HUES48 (cell line): ENCODE measurements at regions not wholly inside any gene's neighbourhood (a gene's known extent, or its start where the extent isn't known, plus 50 kb on each side); places are given as distances from the start of the nearest gene placed in this dataset.
"Not testable (repeated sequence)": the region's sequence is repeated elsewhere in the genome, so short reads cannot be mapped to it uniquely, and the experiment has no call there.

Experiments
- H3K27ac ChIP-seq: one replicate; pipeline ENCODE4 v1.7.0; 2013; ENCODE audit warnings: low read depth, low read length, inconsistent platforms
- H3K27me3 ChIP-seq: 2 replicates; pipeline ENCODE4 v1.6.1; 2013; ENCODE audit warnings: mild to moderate bottlenecking, low read length; ENCODE audit not compliant: control insufficient read depth, insufficient read depth
- H3K36me3 ChIP-seq: 2 replicates; pipeline ENCODE4 v1.6.1; 2013; ENCODE audit warnings: low read length; ENCODE audit not compliant: control insufficient read depth, insufficient read depth
- H3K4me1 ChIP-seq: 2 replicates; pipeline ENCODE4 v1.6.1; 2013; ENCODE audit warnings: mild to moderate bottlenecking, low read length; ENCODE audit not compliant: control insufficient read depth, insufficient read depth
- H3K4me3 ChIP-seq: 2 replicates; pipeline ENCODE4 v1.5.1; 2013; ENCODE audit warnings: mild to moderate bottlenecking, low read depth, low read length
- H3K9ac ChIP-seq: 2 replicates; pipeline ENCODE4 v1.6.1; 2013; ENCODE audit warnings: mild to moderate bottlenecking, low read depth, low read length, moderate library complexity
- H3K9me3 ChIP-seq: 2 replicates; pipeline ENCODE4 v1.6.1; 2013; ENCODE audit warnings: low read length; ENCODE audit not compliant: control insufficient read depth, insufficient read depth

DNA sequence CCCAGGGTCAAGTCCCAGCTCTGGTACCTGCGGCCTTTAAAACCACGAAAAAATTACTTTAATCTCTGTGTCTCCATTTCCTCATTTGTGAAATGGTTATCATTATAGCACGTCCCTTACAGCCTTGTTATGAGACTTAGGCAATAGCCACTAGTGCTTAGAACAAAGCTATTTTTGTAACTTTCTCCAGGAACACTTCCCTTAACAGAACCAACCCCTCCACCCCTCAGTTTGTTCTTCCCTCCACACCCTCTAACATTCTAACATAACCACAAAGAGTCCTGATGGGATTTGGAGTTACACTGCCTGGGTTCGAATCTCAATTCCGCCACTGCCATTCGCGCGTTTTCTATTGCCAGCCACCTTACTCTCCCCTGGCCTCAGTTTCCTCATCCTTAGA is 2777.4 kb upstream of the TPTE start:
- not testable (repeated sequence) for H3K27me3 ChIP-seq, H3K4me1 ChIP-seq, H3K9ac ChIP-seq, H3K4me3 ChIP-seq, H3K9me3 ChIP-seq, H3K27ac ChIP-seq, H3K36me3 ChIP-seq

DNA sequence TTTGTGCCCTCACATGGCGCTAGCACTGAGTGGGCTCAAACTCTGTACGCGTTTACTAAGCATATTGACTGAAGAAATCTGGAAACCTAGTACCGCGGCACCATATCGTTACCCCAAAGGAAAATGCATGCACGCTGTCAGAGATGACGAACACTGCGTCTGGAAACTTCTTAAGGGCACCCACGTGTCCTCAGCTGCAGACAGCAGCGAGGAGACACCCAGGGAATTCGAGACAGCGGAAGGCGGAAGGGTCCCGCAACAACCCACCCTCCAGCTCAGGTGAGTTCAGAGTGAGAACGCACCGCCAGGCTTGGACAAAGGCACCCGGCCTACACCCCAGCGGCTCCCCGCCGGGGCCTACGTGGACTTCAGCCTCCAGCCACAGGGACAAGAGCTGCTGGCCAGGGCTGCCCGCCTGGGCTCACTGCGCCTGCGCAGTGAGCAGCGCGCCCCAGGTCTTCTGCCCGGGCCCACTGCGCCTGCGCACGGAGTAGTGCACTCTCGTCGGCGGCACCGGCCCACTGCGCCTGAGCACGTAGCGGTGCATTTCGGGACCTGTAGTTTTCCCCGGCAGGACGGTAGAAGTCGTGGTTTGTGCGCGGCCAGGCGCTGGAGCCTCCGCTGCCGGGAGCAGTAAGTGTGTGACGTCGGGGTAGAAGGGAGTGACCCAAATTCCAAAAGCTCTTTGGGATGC is 2776.8 kb upstream of the TPTE start:
- H3K9ac ChIP-seq, H3K27ac ChIP-seq, H3K36me3 ChIP-seq, H3K4me3 ChIP-seq, H3K9me3 ChIP-seq, H3K27me3 ChIP-seq, H3K4me1 ChIP-seq: not testable (repeated sequence)

DNA sequence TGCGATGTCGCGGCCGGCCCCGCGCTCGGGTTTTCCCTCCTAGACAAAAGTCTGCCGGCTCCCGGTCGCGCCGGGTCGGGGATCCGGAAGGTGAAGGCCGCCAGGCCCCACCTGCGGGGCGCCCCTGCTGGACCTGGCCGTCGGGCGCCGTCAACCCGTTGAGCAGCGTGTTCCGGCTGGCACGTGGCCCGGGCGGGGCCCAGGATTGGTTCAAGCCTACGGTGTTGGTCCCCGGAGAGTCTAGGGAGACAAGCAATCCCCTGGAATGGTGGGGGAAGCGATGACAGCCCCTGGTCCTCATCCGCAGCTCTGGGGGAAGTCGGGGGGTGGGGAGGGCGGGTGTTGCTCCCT is 2776.3 kb upstream of the TPTE start:
- not testable (repeated sequence) for H3K36me3 ChIP-seq, H3K9ac ChIP-seq

DNA sequence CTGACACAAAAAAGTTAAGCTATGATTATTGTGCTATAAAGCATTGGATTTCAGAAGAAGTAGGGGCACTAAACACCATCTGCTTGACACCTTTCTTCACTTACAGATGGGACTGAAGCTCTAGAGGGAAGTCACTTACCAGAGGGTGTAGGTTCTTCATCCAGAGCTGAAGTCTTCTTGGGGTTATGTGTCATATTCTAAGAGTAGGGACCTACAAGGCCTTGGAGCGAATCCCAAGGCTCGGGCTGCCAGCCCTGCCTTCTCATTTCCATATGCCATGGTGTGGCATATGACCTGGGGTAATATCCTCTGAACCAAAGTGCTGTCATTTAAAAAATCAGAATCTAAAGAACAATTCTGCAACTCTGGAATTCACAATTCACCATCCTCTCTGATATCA is 2773.4 kb upstream of the TPTE start:
- H3K27me3 ChIP-seq, H3K4me3 ChIP-seq, H3K9me3 ChIP-seq, H3K27ac ChIP-seq, H3K4me1 ChIP-seq, H3K36me3 ChIP-seq, H3K9ac ChIP-seq: not testable (repeated sequence)

More for the DNA sequence above, 2776.3 kb upstream of the TPTE start:
- not testable (repeated sequence) for H3K9me3 ChIP-seq, H3K4me1 ChIP-seq, H3K4me3 ChIP-seq, H3K27ac ChIP-seq, H3K27me3 ChIP-seq

DNA sequence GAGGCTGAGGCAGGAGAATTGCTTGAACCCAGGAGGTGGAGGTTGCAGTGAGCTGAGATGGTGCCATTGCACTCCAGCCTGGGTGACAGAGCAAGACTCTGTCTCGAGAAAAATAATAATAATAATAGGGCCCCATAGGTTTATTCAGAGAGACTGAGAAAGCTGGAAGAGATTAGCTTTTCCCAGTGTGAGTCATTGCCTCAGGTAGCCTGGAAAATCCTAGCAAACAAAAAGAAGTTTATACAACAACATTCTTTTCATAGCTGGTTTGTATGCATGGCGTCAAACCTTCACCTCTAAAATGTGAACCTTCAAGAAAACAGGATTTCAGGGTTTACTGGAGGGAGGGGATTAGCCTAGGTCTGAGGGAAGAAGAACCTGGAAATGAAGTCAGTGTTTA is 2768.8 kb upstream of the TPTE start:
- H3K9me3 ChIP-seq, H3K4me1 ChIP-seq, H3K27me3 ChIP-seq, H3K9ac ChIP-seq, H3K4me3 ChIP-seq, H3K27ac ChIP-seq, H3K36me3 ChIP-seq: not testable (repeated sequence)

DNA sequence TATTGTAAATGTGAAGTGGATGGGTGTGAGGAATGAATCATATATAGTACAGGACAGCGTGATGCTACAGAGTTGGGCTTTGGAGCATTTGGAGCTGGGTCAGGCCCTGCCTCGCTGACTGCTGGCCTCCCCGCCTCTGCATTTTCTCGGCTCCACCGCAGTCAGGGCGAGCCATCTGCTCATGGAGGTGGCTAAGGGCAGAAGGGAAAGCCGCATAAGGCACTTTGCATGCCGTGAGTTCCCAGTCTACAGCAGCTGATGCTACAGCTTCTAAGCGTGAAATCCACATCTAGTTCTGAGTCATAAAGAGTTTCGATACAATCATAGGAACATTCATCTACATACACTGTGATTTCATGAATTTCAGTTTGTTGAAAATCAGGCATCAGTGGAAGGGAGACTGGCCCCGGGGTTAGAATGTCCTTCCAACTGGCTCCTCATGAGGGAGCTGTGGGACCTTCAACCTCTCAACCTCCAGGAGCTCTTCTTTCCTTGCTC is 2768.0 kb upstream of the TPTE start:
- not testable (repeated sequence) for H3K4me3 ChIP-seq, H3K4me1 ChIP-seq
- peak overlapping the region; percentile 42 for H3K27ac ChIP-seq

DNA sequence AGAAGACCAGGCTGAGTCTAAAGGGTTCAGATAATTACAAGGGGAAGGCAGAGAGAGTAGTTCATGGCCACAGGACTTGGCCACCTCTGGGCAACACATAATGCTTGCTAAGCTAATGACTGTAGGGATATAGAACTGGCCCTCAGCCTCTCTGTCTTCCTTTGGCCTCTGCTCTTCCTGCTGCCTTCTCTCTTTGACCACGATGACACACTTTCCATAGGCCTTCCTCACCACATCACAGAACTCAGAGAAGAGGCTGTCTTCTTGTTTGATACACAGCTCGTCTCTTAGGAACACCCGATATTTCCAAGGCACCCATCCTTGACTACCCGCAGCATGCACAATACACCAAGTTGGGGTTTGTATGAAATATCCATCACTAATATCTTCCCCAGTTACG is 2751.4 kb upstream of the TPTE start:
- H3K27ac ChIP-seq, H3K9ac ChIP-seq, H3K4me3 ChIP-seq, H3K4me1 ChIP-seq, H3K9me3 ChIP-seq, H3K36me3 ChIP-seq, H3K27me3 ChIP-seq: not testable (repeated sequence)

More for the DNA sequence above, 2768.0 kb upstream of the TPTE start:
- H3K36me3 ChIP-seq, H3K27me3 ChIP-seq, H3K9me3 ChIP-seq, H3K9ac ChIP-seq: not testable (repeated sequence)

DNA sequence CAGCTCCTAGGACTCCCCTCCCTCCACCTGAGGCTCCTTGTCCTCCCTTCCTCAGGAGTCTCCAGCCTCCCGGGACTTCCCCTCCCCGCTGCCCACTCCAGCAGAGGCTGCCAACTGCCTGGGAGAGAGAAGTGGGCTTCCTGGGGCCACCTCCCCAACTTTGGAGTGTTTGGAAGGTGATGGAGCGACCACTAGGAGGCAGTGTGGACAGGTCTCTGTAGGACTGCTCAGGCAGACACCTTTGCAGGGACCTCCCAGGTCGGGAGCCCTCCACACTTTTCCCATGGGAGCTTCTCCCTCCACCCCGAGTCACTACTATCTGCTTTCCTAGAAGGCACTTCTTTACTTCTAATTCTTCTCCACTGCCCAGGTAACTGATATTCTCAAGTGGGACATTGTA is 2747.2 kb upstream of the TPTE start:
- not testable (repeated sequence) for H3K4me3 ChIP-seq, H3K36me3 ChIP-seq, H3K9me3 ChIP-seq, H3K27ac ChIP-seq, H3K27me3 ChIP-seq, H3K4me1 ChIP-seq, H3K9ac ChIP-seq

DNA sequence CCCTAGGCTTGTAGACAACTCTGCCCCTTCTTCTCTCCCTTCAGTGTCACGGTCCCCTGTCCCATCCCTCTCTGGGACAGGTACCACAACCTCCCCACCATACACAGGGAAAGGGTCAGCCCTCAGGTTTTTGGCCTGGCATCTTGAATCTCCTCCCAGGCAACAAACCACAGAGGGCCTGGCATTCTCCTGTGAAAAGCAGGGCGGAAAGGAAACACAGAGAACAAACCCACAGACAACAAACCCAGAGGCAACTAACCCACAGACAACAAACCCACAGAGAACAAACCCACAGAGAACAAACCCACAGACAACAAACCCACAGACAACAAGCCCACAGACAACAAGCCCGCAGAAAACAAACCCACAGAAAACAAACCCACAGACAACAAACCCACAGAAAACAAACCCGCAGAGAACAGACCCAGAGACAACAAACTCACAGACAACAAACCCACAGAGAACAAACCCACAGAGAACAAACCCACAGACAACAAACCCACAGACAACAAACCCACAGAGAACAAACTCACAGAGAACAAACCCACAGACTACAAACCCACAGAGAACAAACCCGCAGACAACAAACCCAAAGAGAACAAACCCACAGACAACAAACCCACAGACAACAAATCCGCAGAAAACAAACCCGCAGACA is 2745.9 kb upstream of the TPTE start:
- H3K4me1 ChIP-seq, H3K36me3 ChIP-seq, H3K9me3 ChIP-seq, H3K9ac ChIP-seq, H3K27ac ChIP-seq, H3K27me3 ChIP-seq, H3K4me3 ChIP-seq: not testable (repeated sequence)

DNA sequence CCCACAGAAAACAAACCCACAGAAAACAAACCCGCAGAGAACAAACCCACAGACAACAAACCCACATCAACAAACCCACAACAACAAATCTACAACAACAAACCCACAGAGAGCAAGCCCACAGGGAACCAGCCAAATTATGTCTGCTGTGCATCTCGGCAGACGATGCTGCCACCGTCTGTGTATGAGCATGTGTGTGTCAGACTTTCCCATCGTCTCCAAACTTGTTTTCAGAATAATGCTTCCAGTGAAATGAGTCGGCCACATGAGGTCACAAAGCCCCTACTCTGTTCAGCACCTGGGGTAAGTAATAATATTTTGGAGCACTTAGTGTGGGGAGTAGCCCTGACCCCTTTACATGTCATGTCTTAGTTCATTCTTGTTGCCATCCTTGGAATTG is 2745.3 kb upstream of the TPTE start:
- H3K27ac ChIP-seq, H3K4me1 ChIP-seq, H3K4me3 ChIP-seq, H3K36me3 ChIP-seq, H3K27me3 ChIP-seq, H3K9ac ChIP-seq, H3K9me3 ChIP-seq: not testable (repeated sequence)

DNA sequence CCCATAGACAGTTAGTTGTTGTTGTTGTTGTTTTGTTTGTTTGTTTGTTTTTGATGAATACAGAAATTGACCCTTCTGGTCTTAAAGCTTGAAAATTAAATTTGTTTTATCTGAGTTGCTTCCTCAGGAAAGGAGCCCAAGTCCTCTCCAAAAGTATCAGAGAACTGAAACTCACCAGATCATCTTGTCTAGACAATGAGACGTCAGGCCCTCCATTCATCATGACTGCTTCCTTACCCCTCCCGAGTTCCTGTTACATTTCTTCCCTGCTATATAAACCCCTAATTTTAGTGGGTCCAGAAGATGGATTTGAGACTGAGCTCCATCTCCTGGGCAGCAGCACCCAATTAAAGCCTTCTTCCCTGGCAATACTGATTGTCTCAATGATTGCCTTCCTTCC is 2744.8 kb upstream of the TPTE start:
- not testable (repeated sequence) for H3K4me3 ChIP-seq, H3K36me3 ChIP-seq, H3K27ac ChIP-seq, H3K27me3 ChIP-seq, H3K9ac ChIP-seq, H3K9me3 ChIP-seq, H3K4me1 ChIP-seq
